Upper lobe of left lung (tissue), 6 donors: ENCODE measurements at regions not wholly inside any gene's neighbourhood (a gene's known extent, or its start where the extent isn't known, plus 50 kb on each side); places are given as distances from the start of the nearest gene placed in this dataset.

ENCODE experiments used
- ATAC-seq, 2 donors: fragments of 200-7000 bp; cut with Tn5 transposase; one replicate each; pipeline ENCODE4 v1.9.1; 2022; ENCODE audit warnings: mild to moderate bottlenecking in 2 of 2, moderate library complexity in 2 of 2; ENCODE audit not compliant: low FRiP score in 2 of 2
- DNase-seq, 2 donors: peaks; one replicate each; pipeline ENCODE4 v3.0.0-alpha.2; 2019 to 2020
- H3K27ac ChIP-seq, 4 donors: fragments of 200-600 bp; sonication (generic); one replicate each; pipeline ENCODE4 v1.5.1; 2016 to 2019
- H3K27me3 ChIP-seq, 4 donors: fragments of 200-600 bp; sonication (generic); one replicate each; pipeline ENCODE4 v1.5.1; 2017 to 2019
- H3K36me3 ChIP-seq, 4 donors: fragments of 200-600 bp; sonication (generic); one replicate each; pipeline ENCODE4 v1.5.1; 2016 to 2019
- H3K4me1 ChIP-seq, 4 donors: fragments of 200-600 bp; sonication (generic); one replicate each; pipeline ENCODE4 v1.5.1; 2018 to 2019
- H3K4me3 ChIP-seq, 4 donors: fragments of 200-600 bp; sonication (generic); one replicate each; pipeline ENCODE4 v1.5.1; 2017 to 2019; ENCODE audit warnings: mild to moderate bottlenecking in 2 of 4, moderate library complexity in 1 of 4
- H3K9me3 ChIP-seq, 4 donors: fragments of 200-600 bp; sonication (generic); one replicate each; pipeline ENCODE4 v1.5.1; 2018 to 2019
- CTCF ChIP-seq, 6 experiments: fragments of 450-650 bp in 4 of 6; fragments of 200-600 bp in 2 of 6; sonication (generic) in 2 of 6; IDR thresholded peaks; one replicate each; pipeline ENCODE4 v1.5.1; 2016 to 2019; ENCODE audit warnings: antibody characterized with exemption in 6 of 6
- EP300 ChIP-seq, 4 donors: sonication (generic); formaldehyde crosslinking; IDR thresholded peaks; one replicate each; pipeline ENCODE4 v1.5.1; 2017; ENCODE audit warnings: antibody characterized with exemption in 4 of 4, control low read depth in 2 of 4
- POLR2A ChIP-seq, 4 donors: fragments of 450-650 bp; IDR thresholded peaks; one replicate each; pipeline ENCODE4 v1.5.1; 2016 to 2017; ENCODE audit warnings: antibody characterized with exemption in 4 of 4, mild to moderate bottlenecking in 2 of 4
- POLR2AphosphoS5 ChIP-seq, 2 donors: sonication (generic); formaldehyde crosslinking; IDR thresholded peaks; one replicate each; pipeline ENCODE4 v1.5.1; 2017; ENCODE audit warnings: antibody characterized with exemption in 2 of 2
- WGBS, 2 donors: methylation state at CpG; one replicate each; pipeline ENCODE4 v1.1.5; 2017 to 2018; 5-methylcytosine and 5-hydroxymethylcytosine counted together
- donor health status: DM: no; HTN: no; CAD: no; lungs with moderate emphysema.
- donor health status: DM: no; HTN: yes; CAD: no; lungs with severe emphysema.

DNA sequence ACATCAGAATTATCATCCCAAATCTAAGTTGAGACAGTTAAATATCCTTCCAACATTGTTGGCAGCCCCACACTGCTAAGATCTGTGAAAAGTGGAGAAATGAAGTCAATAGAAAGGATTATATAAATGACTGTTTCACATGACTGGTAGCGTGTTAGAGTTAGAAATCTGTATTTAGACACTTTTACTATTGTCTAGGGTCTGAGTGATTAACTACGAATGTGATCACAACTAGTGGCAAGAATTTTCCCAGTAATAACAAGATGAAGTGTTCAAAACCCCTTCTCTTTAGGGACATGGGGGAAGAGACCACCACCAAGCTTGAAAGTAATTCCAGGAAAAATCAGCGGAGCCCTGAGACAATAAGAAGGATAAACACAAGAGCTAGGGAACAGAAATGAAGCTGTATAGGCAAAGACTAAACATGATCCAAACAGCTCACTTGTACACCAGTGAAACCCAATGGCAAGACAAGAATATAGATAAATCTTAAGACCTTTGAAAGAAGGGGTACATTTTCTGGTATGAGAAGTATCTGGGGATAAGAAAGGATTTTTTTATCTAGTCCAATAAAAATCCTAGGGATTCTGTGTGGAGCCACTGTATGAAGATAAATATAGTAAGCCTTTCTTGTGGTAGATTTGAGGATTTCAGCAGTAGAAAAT lies 646.6 kb upstream of the USP24 start:
- Histone ChIP-seq H3K4me3 (no peak overlapping the region), H3K27me3 (no peaks in the 10 kb centered on the region), H3K9me3 (no peaks in the 10 kb centered on the region), H3K27ac (no peak overlapping the region), H3K36me3 (no peaks in the 10 kb centered on the region), H3K4me1 (no peaks in the 10 kb centered on the region)
- 85 to 88% methylated on average over 3 of the region's 3 CpGs for WGBS, 2 donors
- no peak for DNase-seq
- TF ChIP-seq POLR2AphosphoS5 (IDR thresholded peaks at IDR 0.05) (no peak), POLR2A (IDR thresholded peaks at IDR 0.05) (no peak), CTCF (IDR thresholded peaks at IDR 0.05) (no peak), EP300 (IDR thresholded peaks at IDR 0.05) (no peak)
- no peak for ATAC-seq

- Histone ChIP-seq H3K27ac (no peak overlapping the region), H3K27me3 (no peaks in the 10 kb centered on the region), H3K4me3 (no peak overlapping the region), H3K4me1 (no peaks in the 10 kb centered on the region), H3K9me3 (no peaks in the 10 kb centered on the region), H3K36me3 (no peaks in the 10 kb centered on the region)
- whole genome bisulfite sequencing, 2 donors = 63 to 68% methylated on average over 6 of the region's 6 CpGs
- DNase-seq (no peak), ATAC-seq (no peak)
- no peak for TF ChIP-seq POLR2AphosphoS5 (IDR thresholded peaks at IDR 0.05)
- TF ChIP-seq EP300 (IDR thresholded peaks at IDR 0.05) = no peak
- no peak for TF ChIP-seq POLR2A (IDR thresholded peaks at IDR 0.05)
- TF ChIP-seq CTCF (IDR thresholded peaks at IDR 0.05) = no peak
Observed at GRCh38 chr1:55860798-55861519, 645.8 kb upstream of the USP24 start.

- no peak overlapping the region for H3K27ac ChIP-seq
- H3K4me3 ChIP-seq = no peak overlapping the region
- no peaks in the 10 kb centered on the region for H3K27me3 ChIP-seq
- no peaks in the 10 kb centered on the region for H3K4me1 ChIP-seq
- DNase-seq (no peak), ATAC-seq (no peak)
- TF ChIP-seq EP300 (IDR thresholded peaks at IDR 0.05) (no peak), POLR2A (IDR thresholded peaks at IDR 0.05) (no peak), POLR2AphosphoS5 (IDR thresholded peaks at IDR 0.05) (no peak), CTCF (IDR thresholded peaks at IDR 0.05) (no peak)
- no peaks in the 10 kb centered on the region for H3K36me3 ChIP-seq
- WGBS, 2 donors = 46 to 60% methylated on average over 1 of the region's 1 CpG
- H3K9me3 ChIP-seq = no peaks in the 10 kb centered on the region
Observed at GRCh38 chr1:55860326-55860725, 645.2 kb upstream of the USP24 start.

- H3K27me3 ChIP-seq = no peaks in the 10 kb centered on the region
- no peaks in the 10 kb centered on the region for H3K4me1 ChIP-seq
- no peaks in the 10 kb centered on the region for H3K9me3 ChIP-seq
- DNase-seq = no peak
- no peak overlapping the region for H3K27ac ChIP-seq
- ATAC-seq = no peak
- no peaks in the 10 kb centered on the region for H3K36me3 ChIP-seq
- TF ChIP-seq POLR2A (IDR thresholded peaks at IDR 0.05) (no peak), POLR2AphosphoS5 (IDR thresholded peaks at IDR 0.05) (no peak), CTCF (IDR thresholded peaks at IDR 0.05) (no peak), EP300 (IDR thresholded peaks at IDR 0.05) (no peak)
- 65 to 92% methylated on average over 2 of the region's 2 CpGs for WGBS, 2 donors
- H3K4me3 ChIP-seq = no peak overlapping the region
Observed at GRCh38 chr1:55854911-55855310, 639.7 kb upstream of the USP24 start.

- no peak overlapping the region for H3K4me3 ChIP-seq
- no peak for DNase-seq
- no peak for ATAC-seq
- no peaks in the 10 kb centered on the region for H3K4me1 ChIP-seq
- no peak for TF ChIP-seq POLR2AphosphoS5 (IDR thresholded peaks at IDR 0.05)
- no peak for TF ChIP-seq CTCF (IDR thresholded peaks at IDR 0.05)
- TF ChIP-seq POLR2A (IDR thresholded peaks at IDR 0.05) = no peak
- TF ChIP-seq EP300 (IDR thresholded peaks at IDR 0.05) = no peak
- no peaks in the 10 kb centered on the region for H3K36me3 ChIP-seq
- no peaks in the 10 kb centered on the region for H3K27me3 ChIP-seq
- no peak overlapping the region for H3K27ac ChIP-seq
- no peaks in the 10 kb centered on the region for H3K9me3 ChIP-seq
- WGBS, 2 donors = 71% methylated on average over 1 of the region's 1 CpG
Observed at GRCh38 chr1:55848906-55849305, 633.7 kb upstream of the USP24 start.
